Breast epithelium (tissue), 3 donors: ENCODE measurements at regions not wholly inside any gene's neighbourhood (a gene's known extent, or its start where the extent isn't known, plus 50 kb on each side); places are given as distances from the start of the nearest gene placed in this dataset.

Experiments
- CTCF ChIP-seq, 3 donors: fragments of 450-650 bp; IDR thresholded peaks; one replicate each; pipeline ENCODE4 v1.5.1; 2016 to 2017; ENCODE audit warnings: antibody characterized with exemption in 3 of 3, mild to moderate bottlenecking in 3 of 3, moderate library complexity in 3 of 3
- POLR2A ChIP-seq: fragments of 450-650 bp; IDR thresholded peaks from one replicate; pipeline ENCODE4 v1.6.1; 2016; ENCODE audit warnings: antibody characterized with exemption, mild to moderate bottlenecking, moderate library complexity
- POLR2AphosphoS5 ChIP-seq, 3 donors: sonication (generic); formaldehyde crosslinking; IDR thresholded peaks; one replicate each; pipeline ENCODE4 v1.6.1; 2017; ENCODE audit warnings: antibody characterized with exemption in 3 of 3

DNA sequence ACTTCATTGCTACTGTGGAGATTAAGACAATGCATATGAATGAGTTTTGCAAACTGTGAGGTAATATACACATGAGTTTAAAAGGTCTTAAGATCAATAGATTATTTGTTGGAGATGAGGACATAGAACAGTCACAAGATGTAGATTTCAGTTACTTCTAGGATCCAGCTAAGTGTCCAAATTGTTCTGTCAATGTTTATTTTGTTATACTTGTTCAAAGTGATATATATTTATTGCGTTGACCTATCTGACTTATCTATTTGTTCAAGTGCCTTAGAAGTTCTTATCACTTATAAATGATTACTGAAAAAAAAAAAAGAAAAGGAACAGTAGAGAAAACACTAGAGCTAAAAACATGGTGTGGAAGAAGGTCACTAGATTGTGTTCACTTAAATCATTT lies 75.6 kb upstream of the GRIN3A start:
- no peak for TF ChIP-seq POLR2AphosphoS5 (IDR thresholded peaks at IDR 0.05)
- TF ChIP-seq CTCF (IDR thresholded peaks at IDR 0.05): no peak
- no peak for TF ChIP-seq POLR2A
